HCT116 (cell line): ENCODE measurements at regions not wholly inside any gene's neighbourhood (a gene's known extent, or its start where the extent isn't known, plus 50 kb on each side); places are given as distances from the start of the nearest gene placed in this dataset.

Experiments
- ATAC-seq: fragments of 200-7000 bp; cut with Tn5 transposase; 2 replicates; pipeline ENCODE4 v1.9.1; 2020; ENCODE audit warnings: mild to moderate bottlenecking, moderate library complexity
- BruUV-seq: library from RNA; stranded (reverse); fragments of 400-500 nt; replicated peaks from 2 replicates; lab custom pipeline; 2021; lab: Mats Ljungman, UMichigan
- CTCF ChIA-PET: fragments of 300-600 bp; sonication (Branson Sonifier 250); formaldehyde crosslinking; loops from one replicate; lab custom pipeline; 2021; ENCODE audit warnings: antibody characterized with exemption; lab: Charles Lee
- POLR2A ChIA-PET: fragments of 300-600, 350-600 bp; sonication (Branson Sonifier 250); formaldehyde crosslinking; loops from one replicate; lab custom pipeline; 2021; ENCODE audit warnings: antibody characterized with exemption; lab: Charles Lee
- RAD21 ChIA-PET, 2 experiments: fragments of 300-600 bp; sonication (Branson Sonifier 250); formaldehyde crosslinking; loops; one replicate each; lab custom pipeline; 2023; ENCODE audit warnings: low total read pairs in 2 of 2; ENCODE audit not compliant: uncharacterized antibody in 2 of 2, unreplicated experiment in 2 of 2, low non-redundant PET in 1 of 2; lab: Charles Lee
- DNase-seq: peaks from one replicate; pipeline ENCODE4 v3.0.0-alpha.2; 2010; ENCODE audit warnings: low read depth, low spot score
- H2AFZ ChIP-seq: fragments of 200-600 bp; shearing (Covaris generic), sonication (generic); 2 replicates; pipeline ENCODE4 v1.6.1; 2017; ENCODE audit warnings: low read depth, mixed run types, mixed read lengths, antibody characterized with exemption, low read length; ENCODE audit not compliant: poor library complexity, severe bottlenecking
- H3K27ac ChIP-seq: 2 replicates; pipeline ENCODE4 v1.5.1; 2012; ENCODE audit warnings: low read depth, low read length
- H3K27me3 ChIP-seq: fragments of 200-600 bp; sonication (generic); 2 replicates; pipeline ENCODE4 v1.6.1; 2016; ENCODE audit warnings: mixed run types, low read length, mixed read lengths; ENCODE audit not compliant: insufficient read depth
- H3K36me3 ChIP-seq, 2 experiments: fragments of 200-500 bp in 1 of 2; fragments of 200-600 bp in 1 of 2; sonication (Bioruptor generic) in 1 of 2; sonication (generic) in 1 of 2; 2 replicates each; pipeline versions ENCODE4 v1.5.1 to v1.6.1; 2014 to 2016; ENCODE audit warnings: low read length in 2 of 2, inconsistent platforms in 1 of 2, mixed read lengths in 1 of 2, mixed run types in 1 of 2; ENCODE audit not compliant: insufficient read depth in 2 of 2, control insufficient read depth in 1 of 2
- H3K4me1 ChIP-seq, 2 experiments: fragments of 200-600 bp in 1 of 2; sonication (generic) in 1 of 2; 2 replicates each; pipeline versions ENCODE4 v1.5.1 to v1.6.1; 2012 to 2017; ENCODE audit warnings: low read length in 2 of 2, inconsistent platforms in 1 of 2, mild to moderate bottlenecking in 1 of 2, mixed read lengths in 1 of 2, mixed run types in 1 of 2, moderate library complexity in 1 of 2; ENCODE audit not compliant: insufficient read depth in 2 of 2, control insufficient read depth in 1 of 2
- H3K4me2 ChIP-seq: fragments of 200-600 bp; sonication (generic); 2 replicates; pipeline ENCODE4 v1.6.1; 2017; ENCODE audit warnings: mixed run types, low read length, mixed read lengths
- H3K4me3 ChIP-seq, 2 experiments: fragments of 200-600 bp in 1 of 2; sonication (generic) in 1 of 2; replicated peaks in 1 of 2; 2 replicates each; pipeline ENCODE4 v1.5.1; 2011 to 2016; ENCODE audit warnings: low read length in 2 of 2, control low read depth in 1 of 2, low read depth in 1 of 2, mild to moderate bottlenecking in 1 of 2, mixed read lengths in 1 of 2, mixed run types in 1 of 2
- H3K79me2 ChIP-seq: fragments of 200-600 bp; sonication (generic); 2 replicates; pipeline ENCODE4 v1.6.1; 2017; ENCODE audit warnings: mild to moderate bottlenecking, mixed run types, low read length, moderate library complexity, mixed read lengths; ENCODE audit not compliant: insufficient read depth
- H3K9ac ChIP-seq: fragments of 200-600 bp; sonication (generic); 2 replicates; pipeline ENCODE4 v1.6.1; 2016; ENCODE audit warnings: low read length, mixed read lengths
- H3K9me2 ChIP-seq: fragments of 200-600 bp; sonication (generic), shearing (Covaris generic); 2 replicates; pipeline ENCODE4 v1.6.1; 2017; ENCODE audit warnings: mixed run types, mild to moderate bottlenecking, moderate library complexity; ENCODE audit not compliant: insufficient read depth
- H3K9me3 ChIP-seq, 2 experiments: fragments of 200-500 bp in 1 of 2; fragments of 200-600 bp in 1 of 2; sonication (Bioruptor generic) in 1 of 2; sonication (generic) in 1 of 2; 2 replicates each; pipeline ENCODE4 v1.6.1; 2014 to 2017; ENCODE audit warnings: low read length in 2 of 2, mixed read lengths in 2 of 2, inconsistent platforms in 1 of 2, low read depth in 1 of 2, mild to moderate bottlenecking in 1 of 2, mixed run types in 1 of 2, moderate library complexity in 1 of 2; ENCODE audit not compliant: control insufficient read depth in 1 of 2, insufficient read depth in 1 of 2
- H4K20me1 ChIP-seq: fragments of 200-600 bp; sonication (generic), shearing (Covaris generic); 2 replicates; pipeline ENCODE4 v1.6.1; 2017; ENCODE audit warnings: mixed run types, mild to moderate bottlenecking, moderate library complexity; ENCODE audit not compliant: insufficient read depth
- ATF3 ChIP-seq: IDR thresholded peaks from 2 replicates; pipeline ENCODE4 v1.6.1; 2012
- CBX3 ChIP-seq: IDR thresholded peaks from 2 replicates; pipeline ENCODE4 v1.6.1; 2012; ENCODE audit warnings: low read depth
- EGR1 ChIP-seq: IDR thresholded peaks from 2 replicates; pipeline ENCODE4 v1.6.1; 2012; ENCODE audit warnings: low read depth
- EZH2 ChIP-seq: fragments of 200-600 bp; sonication (generic); IDR thresholded peaks from 2 replicates; pipeline ENCODE4 v1.6.1; 2017; ENCODE audit warnings: antibody characterized with exemption, mixed run types
- FOSL1 ChIP-seq: IDR thresholded peaks from 2 replicates; pipeline ENCODE4 v1.6.1; 2012; ENCODE audit warnings: low read depth
- JUND ChIP-seq: IDR thresholded peaks from 2 replicates; pipeline ENCODE4 v1.6.1; 2012
- MAX ChIP-seq: IDR thresholded peaks from 2 replicates; pipeline ENCODE4 v1.6.1; 2012
- POLR2A ChIP-seq: IDR thresholded peaks from 2 replicates; pipeline ENCODE4 v1.7.0; 2011; ENCODE audit warnings: borderline replicate concordance; ENCODE audit not compliant: insufficient read depth, insufficient read length; ENCODE audit errors: extremely low read depth
- SRF ChIP-seq: IDR thresholded peaks from 2 replicates; pipeline ENCODE4 v1.6.1; 2012; ENCODE audit warnings: low read depth
- TCF7L2 ChIP-seq: IDR thresholded peaks from 2 replicates; pipeline ENCODE4 v1.7.0; 2011; ENCODE audit warnings: borderline replicate concordance, inconsistent platforms; ENCODE audit not compliant: insufficient read depth, insufficient read length; ENCODE audit errors: extremely low read depth
- ZFX ChIP-seq: fragments of 450-650 bp; IDR thresholded peaks from 2 replicates; pipeline ENCODE4 v1.6.1; 2017
- intact Hi-C: fragments of 100-400 bp; cut with micrococcal nuclease; formaldehyde crosslinking; loops from 2 replicates; pipeline ENCODE4 v1.10.0; 2022

- RAD21 ChIA-PET, result no interaction called here
- H3K4me3 ChIP-seq, result no peak overlapping the region
- no TSS peak for BruUV-seq
- intact Hi-C loops, result no loop called here
- H3K27me3 ChIP-seq, result no peaks in the 10 kb centered on the region
- H4K20me1 ChIP-seq, result no peaks in the 10 kb centered on the region
- POLR2A ChIA-PET, result no interaction called here
- DNase-seq, result no peak
- CTCF ChIA-PET, result no interaction called here
- peaks cover 13 to 17% of the 10 kb centered on the region in 2 experiments; a peak in 3 of 4 replicates for H3K9me3 ChIP-seq
- ATAC-seq, result no peak
- H3K9ac ChIP-seq, result no peak overlapping the region
- H3K36me3 ChIP-seq, result no peaks in the 10 kb centered on the region
- H3K4me2 ChIP-seq, result no peak overlapping the region
- H3K27ac ChIP-seq, result no peak overlapping the region
- no peaks in the 10 kb centered on the region for H3K79me2 ChIP-seq
- H2AFZ ChIP-seq, result no peak overlapping the region
- TF ChIP-seq ATF3 (no peak), CBX3 (no peak), SRF (no peak), MAX (no peak), TCF7L2 (no peak), EGR1 (no peak)
- no peaks in the 10 kb centered on the region for H3K4me1 ChIP-seq
- H3K9me2 ChIP-seq, result no peaks in the 10 kb centered on the region
Observed at GRCh38 chr12:126201981-126202537, 1136.8 kb downstream of the AACS start.

- CTCF ChIA-PET, result no interaction called here
- BruUV-seq, result no TSS peak
- no peaks in the 10 kb centered on the region for H3K79me2 ChIP-seq
- H3K27me3 ChIP-seq, result no peaks in the 10 kb centered on the region
- H3K36me3 ChIP-seq, result no peaks in the 10 kb centered on the region
- no peaks in the 10 kb centered on the region for H3K4me1 ChIP-seq
- intact Hi-C loops, result no loop called here
- no peak for DNase-seq
- no peak overlapping the region for H3K27ac ChIP-seq
- TF ChIP-seq POLR2A (no peak), EZH2 (no peak), JUND (no peak), ZFX (no peak), FOSL1 (no peak)
- TF ChIP-seq, all 23 proteins: peak for 0
- no peak overlapping the region for H3K4me2 ChIP-seq
- no peaks in the 10 kb centered on the region for H4K20me1 ChIP-seq
- H2AFZ ChIP-seq, result no peak overlapping the region
- no peaks in the 10 kb centered on the region for H3K9me2 ChIP-seq
- ChIA-PET RAD21 (no interaction called here), POLR2A (no interaction called here)
- H3K9ac ChIP-seq, result no peak overlapping the region
- no peak for ATAC-seq
- no peak overlapping the region for H3K4me3 ChIP-seq
- peaks cover 6 to 12% of the 10 kb centered on the region in 2 experiments; a peak in 3 of 4 replicates for H3K9me3 ChIP-seq
Observed at GRCh38 chr12:126204326-126204725, 1139.1 kb downstream of the AACS start.
